KOPT-K1 (cell line): ENCODE measurements at regions not wholly inside any gene's neighbourhood (a gene's known extent, or its start where the extent isn't known, plus 50 kb on each side); places are given as distances from the start of the nearest gene placed in this dataset.
A peak's percentile ranks its signal among the peaks of the same experiment; 100 is the strongest.

Experiments
- H3K27ac ChIP-seq: fragments of 200-600 bp; sonication (generic); 2 replicates; pipeline ENCODE4 v1.5.1; 2016; ENCODE audit warnings: antibody characterized with exemption, mild to moderate bottlenecking, low read depth, low read length; ENCODE audit not compliant: poor library complexity, severe bottlenecking
- H3K36me3 ChIP-seq: fragments of 200-600 bp; sonication (generic); 2 replicates; pipeline ENCODE4 v1.5.1; 2017; ENCODE audit warnings: antibody characterized with exemption, mild to moderate bottlenecking, low read length, moderate library complexity; ENCODE audit not compliant: insufficient read depth
- H3K9me3 ChIP-seq: fragments of 200-600 bp; sonication (generic); 2 replicates; pipeline ENCODE4 v1.5.1; 2017; ENCODE audit warnings: antibody characterized with exemption, low read length, mild to moderate bottlenecking; ENCODE audit not compliant: insufficient read depth, poor library complexity, severe bottlenecking

DNA sequence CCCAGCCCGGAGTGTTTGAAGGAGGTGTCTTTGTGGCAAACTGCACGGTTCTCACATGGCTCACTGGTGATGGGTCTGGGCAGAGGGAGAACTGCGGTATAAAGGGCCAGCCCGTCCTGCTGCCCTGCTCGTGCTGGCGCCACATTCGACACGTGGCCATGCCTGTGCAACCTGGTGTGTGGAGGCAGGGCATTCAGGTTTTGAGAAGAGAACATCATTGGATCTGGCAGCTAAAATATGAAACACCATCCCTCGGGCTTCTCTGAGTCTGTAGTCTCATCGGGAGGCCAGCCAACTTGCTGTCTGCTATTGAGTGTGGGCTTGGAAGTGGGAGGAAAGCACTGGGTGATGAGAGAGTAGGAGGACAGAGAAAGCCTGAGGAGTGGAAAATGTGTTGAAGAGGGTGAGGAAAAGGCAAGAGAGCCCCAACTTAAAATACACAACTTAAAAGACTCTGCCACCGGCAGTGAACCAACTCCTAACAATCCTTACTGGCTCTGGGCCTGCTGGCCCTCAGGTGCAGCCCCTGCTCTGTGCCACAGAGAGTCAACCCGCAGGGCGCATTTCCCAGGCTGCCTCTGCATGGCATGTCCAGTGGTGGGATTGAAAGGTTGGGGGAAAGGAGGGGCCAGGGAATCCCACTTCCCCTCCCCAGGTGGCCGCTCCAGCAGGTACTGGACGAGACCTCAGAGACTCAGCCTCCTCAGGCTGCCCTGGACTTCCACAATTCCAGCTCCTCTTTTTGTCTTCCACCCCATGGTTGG is 112.7 kb upstream of the DLX2 start:
- no peak overlapping the region for H3K27ac ChIP-seq
- no peaks in the 10 kb centered on the region for H3K9me3 ChIP-seq
- no peaks in the 10 kb centered on the region for H3K36me3 ChIP-seq

- Histone ChIP-seq H3K36me3 (no peaks in the 10 kb centered on the region), H3K9me3 (no peaks in the 10 kb centered on the region), H3K27ac (no peak overlapping the region)
Observed at GRCh38 chr2:172215936-172216335, 113.2 kb upstream of the DLX2 start.

DNA sequence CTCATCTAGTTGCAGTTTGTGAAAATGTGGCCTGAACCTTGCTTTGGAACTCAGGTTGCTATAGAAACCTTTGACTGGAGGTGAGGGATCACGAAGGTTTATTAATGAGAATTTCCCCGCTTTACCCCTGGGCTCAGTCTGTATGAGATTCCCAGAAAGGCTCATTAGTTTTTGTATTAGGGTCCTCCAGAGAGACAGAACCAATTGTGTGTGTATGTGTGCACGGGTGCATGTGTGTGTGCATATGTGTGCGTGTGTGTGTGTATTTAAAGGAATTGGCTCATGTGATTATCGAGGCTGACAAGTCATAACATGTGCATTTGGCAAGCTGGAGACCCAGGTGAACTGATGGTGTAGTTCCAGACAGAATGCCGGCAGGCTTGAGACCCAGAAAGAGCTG is 113.8 kb upstream of the DLX2 start:
- no peaks in the 10 kb centered on the region for H3K9me3 ChIP-seq
- H3K36me3 ChIP-seq = no peaks in the 10 kb centered on the region
- no peak overlapping the region for H3K27ac ChIP-seq

- no peaks in the 10 kb centered on the region for H3K9me3 ChIP-seq
- no peak overlapping the region for H3K27ac ChIP-seq
- H3K36me3 ChIP-seq = no peaks in the 10 kb centered on the region
Observed at GRCh38 chr2:172219201-172219600, 116.5 kb upstream of the DLX2 start.

- Histone ChIP-seq H3K36me3 (no peaks in the 10 kb centered on the region), H3K9me3 (no peaks in the 10 kb centered on the region), H3K27ac (no peak overlapping the region)
Observed at GRCh38 chr2:172220121-172220520, 117.4 kb upstream of the DLX2 start.

- H3K36me3 ChIP-seq = no peaks in the 10 kb centered on the region
- no peaks in the 10 kb centered on the region for H3K9me3 ChIP-seq
Observed at GRCh38 chr2:172223601-172224054, 120.9 kb upstream of the DLX2 start.

DNA sequence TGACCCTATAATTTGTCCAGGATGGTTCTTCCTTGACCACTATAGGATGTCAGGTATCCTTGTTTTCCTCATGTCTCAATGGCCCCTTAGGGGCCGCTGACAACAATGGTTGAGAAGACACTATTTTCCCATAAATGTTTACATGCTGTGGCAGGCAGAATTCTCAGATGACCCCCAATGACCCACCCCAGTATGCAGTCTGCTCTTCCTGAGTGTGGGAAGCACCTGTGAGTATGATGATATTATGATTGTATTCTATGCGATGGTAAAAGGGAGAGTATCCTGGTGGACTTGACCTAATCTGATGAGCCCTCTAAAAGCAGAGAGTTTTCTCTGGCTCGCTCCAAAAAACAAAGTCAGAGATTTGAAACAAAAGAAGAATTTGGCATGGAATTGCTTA is 123.1 kb upstream of the DLX2 start:
- Histone ChIP-seq H3K36me3 (no peaks in the 10 kb centered on the region), H3K9me3 (no peaks in the 10 kb centered on the region), H3K27ac (no peak overlapping the region)

More at GRCh38 chr2:172223601-172224054, 120.9 kb upstream of the DLX2 start:
- no peak overlapping the region for H3K27ac ChIP-seq

DNA sequence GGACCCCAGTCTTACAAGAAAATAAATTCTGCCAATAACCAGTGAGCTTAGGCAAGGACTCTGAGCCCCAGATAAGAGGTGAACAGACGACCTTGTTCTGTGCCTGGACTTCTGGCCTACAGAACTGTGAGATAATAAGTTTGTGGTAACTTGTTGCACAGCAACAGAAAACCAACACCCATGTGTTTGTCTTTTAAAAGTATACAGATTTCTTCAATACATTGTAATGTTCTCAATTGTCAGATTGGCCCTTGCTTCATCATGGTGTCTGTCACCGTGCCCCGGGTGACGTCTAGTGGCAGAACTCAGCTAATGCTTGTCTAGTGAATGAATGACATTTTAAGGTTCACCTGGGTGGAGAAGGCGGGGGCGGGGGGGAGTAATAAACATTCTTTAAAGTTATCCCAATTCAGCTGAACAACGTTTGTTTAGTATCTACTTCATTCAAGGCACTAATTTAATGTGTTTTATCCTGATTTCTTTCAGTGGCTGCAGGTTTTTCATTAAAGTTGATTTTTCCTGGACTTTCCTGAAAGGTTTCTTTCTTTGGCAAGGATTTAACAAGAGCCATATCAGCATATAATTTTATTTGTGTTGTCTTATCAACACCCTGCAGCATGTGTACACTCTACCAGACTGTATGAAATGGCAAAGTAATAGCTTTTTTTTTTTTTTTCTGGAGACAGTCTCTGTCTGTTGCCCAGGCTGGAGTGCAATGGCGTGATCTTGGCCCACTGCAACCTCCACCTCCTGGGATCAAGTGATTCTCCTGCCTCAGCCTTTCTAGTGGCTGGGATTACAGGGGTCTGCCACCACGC is 123.8 kb upstream of the DLX2 start:
- Histone ChIP-seq H3K27ac (no peak overlapping the region), H3K9me3 (no peaks in the 10 kb centered on the region), H3K36me3 (no peaks in the 10 kb centered on the region)

DNA sequence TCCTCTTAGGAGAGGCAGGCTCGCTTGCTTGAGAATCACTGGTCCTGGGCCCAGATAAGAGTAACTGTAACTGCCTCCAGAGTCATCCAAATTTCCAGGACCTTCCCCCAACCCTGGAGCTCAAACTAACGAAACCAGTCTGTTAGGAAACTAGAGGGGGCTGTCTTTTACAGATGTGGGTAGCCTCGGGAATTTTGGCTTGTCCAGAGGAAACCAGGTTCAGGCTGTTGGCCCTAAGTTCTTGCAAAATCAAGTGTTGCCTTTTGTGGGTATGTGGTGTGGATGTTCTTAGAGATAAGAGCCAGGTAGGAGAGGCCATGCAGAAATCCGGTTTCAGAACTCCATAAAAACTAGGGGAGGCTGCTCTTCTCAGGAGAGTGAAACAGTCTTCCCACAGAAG is 125.0 kb upstream of the DLX2 start:
- no peaks in the 10 kb centered on the region for H3K9me3 ChIP-seq
- no peaks in the 10 kb centered on the region for H3K36me3 ChIP-seq
- H3K27ac ChIP-seq = no peak overlapping the region

- no peaks in the 10 kb centered on the region for H3K36me3 ChIP-seq
- H3K9me3 ChIP-seq = no peaks in the 10 kb centered on the region
- no peak overlapping the region for H3K27ac ChIP-seq
Observed at GRCh38 chr2:172228177-172228808, 125.6 kb upstream of the DLX2 start.

- H3K36me3 ChIP-seq = no peaks in the 10 kb centered on the region
- peak overlapping the region; percentile 5 for H3K27ac ChIP-seq
- no peaks in the 10 kb centered on the region for H3K9me3 ChIP-seq
Observed at GRCh38 chr2:172229125-172229524, 126.4 kb upstream of the DLX2 start.

GRCh38 chr2:172230332-172230888 is 127.7 kb upstream of the DLX2 start:
- no peaks in the 10 kb centered on the region for H3K36me3 ChIP-seq
- H3K27ac ChIP-seq = no peak overlapping the region
- no peaks in the 10 kb centered on the region for H3K9me3 ChIP-seq

GRCh38 chr2:172230889-172231401 is 128.2 kb upstream of the DLX2 start:
- Histone ChIP-seq H3K36me3 (no peaks in the 10 kb centered on the region), H3K9me3 (no peaks in the 10 kb centered on the region), H3K27ac (no peak overlapping the region)

GRCh38 chr2:172231508-172231907 is 128.8 kb upstream of the DLX2 start:
- no peaks in the 10 kb centered on the region for H3K36me3 ChIP-seq
- H3K27ac ChIP-seq = no peak overlapping the region
- H3K9me3 ChIP-seq = no peaks in the 10 kb centered on the region
